Osteocyte (in vitro differentiated cells): ENCODE measurements at regions not wholly inside any gene's neighbourhood (a gene's known extent, or its start where the extent isn't known, plus 50 kb on each side); places are given as distances from the start of the nearest gene placed in this dataset.

ENCODE experiments used
- DNase-seq: peaks from one replicate; pipeline ENCODE4 v3.0.0; 2021; ENCODE audit warnings: mixed read lengths; ENCODE audit not compliant: unreplicated experiment; ENCODE audit errors: extremely low spot score
- H3K27ac Mint-ChIP-seq: one replicate; pipeline ENCODE4 v1.8.0; 2021; ENCODE audit warnings: mild to moderate bottlenecking, mixed read lengths; ENCODE audit not compliant: unreplicated experiment
- H3K27me3 Mint-ChIP-seq: one replicate; pipeline ENCODE4 v1.8.0; 2021; ENCODE audit warnings: mixed read lengths; ENCODE audit not compliant: unreplicated experiment
- H3K36me3 Mint-ChIP-seq: one replicate; pipeline ENCODE4 v1.8.0; 2021; ENCODE audit warnings: mixed read lengths; ENCODE audit not compliant: unreplicated experiment
- H3K4me1 Mint-ChIP-seq: one replicate; pipeline ENCODE4 v1.8.0; 2021; ENCODE audit warnings: mixed read lengths; ENCODE audit not compliant: unreplicated experiment
- H3K4me3 Mint-ChIP-seq: one replicate; pipeline ENCODE4 v1.8.0; 2021; ENCODE audit warnings: mild to moderate bottlenecking, moderate library complexity, mixed read lengths; ENCODE audit not compliant: unreplicated experiment
- H3K9me3 Mint-ChIP-seq: one replicate; pipeline ENCODE4 v1.8.0; 2021; ENCODE audit warnings: mixed read lengths; ENCODE audit not compliant: unreplicated experiment
- TF ChIP-seq, protein P1 (sequence below): fragments of 200-600 bp; sonication (generic); IDR thresholded peaks from 2 replicates; pipeline ENCODE4 v1.5.0; 2021; ENCODE audit warnings: antibody characterized with exemption, mild to moderate bottlenecking, moderate library complexity

DNA sequence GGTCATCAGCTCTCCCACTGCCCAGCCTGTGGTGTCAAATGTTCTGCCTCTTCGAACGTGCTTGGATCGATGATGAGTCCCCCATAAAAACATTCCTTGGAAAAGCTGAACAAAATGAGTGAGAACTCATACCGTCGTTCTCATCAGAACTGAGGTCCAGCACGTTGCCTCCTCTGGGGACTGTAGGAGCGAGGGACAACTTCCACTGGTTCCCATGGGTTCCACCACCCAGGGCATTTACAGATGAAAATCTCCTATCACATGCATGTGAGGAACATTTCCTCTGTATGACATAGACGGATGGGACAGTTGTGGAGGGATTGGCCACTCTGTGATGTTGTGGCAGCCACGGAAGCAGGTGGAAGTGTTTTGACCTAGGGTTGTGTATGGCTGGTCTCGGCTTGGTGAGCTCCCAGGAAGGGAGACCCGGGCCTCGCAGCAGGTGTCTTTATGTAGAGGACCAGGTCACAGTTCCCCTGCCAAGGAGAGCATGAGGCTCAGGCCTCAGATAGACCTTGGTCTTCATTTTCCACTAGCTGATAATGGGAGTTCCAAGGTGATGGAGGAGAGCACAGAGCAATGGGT, 113.0 kb downstream of the SNRPN start:
- H3K9me3 Mint-ChIP-seq: peaks cover 69% of the 10 kb centered on the region
- TF ChIP-seq, protein P1, sequence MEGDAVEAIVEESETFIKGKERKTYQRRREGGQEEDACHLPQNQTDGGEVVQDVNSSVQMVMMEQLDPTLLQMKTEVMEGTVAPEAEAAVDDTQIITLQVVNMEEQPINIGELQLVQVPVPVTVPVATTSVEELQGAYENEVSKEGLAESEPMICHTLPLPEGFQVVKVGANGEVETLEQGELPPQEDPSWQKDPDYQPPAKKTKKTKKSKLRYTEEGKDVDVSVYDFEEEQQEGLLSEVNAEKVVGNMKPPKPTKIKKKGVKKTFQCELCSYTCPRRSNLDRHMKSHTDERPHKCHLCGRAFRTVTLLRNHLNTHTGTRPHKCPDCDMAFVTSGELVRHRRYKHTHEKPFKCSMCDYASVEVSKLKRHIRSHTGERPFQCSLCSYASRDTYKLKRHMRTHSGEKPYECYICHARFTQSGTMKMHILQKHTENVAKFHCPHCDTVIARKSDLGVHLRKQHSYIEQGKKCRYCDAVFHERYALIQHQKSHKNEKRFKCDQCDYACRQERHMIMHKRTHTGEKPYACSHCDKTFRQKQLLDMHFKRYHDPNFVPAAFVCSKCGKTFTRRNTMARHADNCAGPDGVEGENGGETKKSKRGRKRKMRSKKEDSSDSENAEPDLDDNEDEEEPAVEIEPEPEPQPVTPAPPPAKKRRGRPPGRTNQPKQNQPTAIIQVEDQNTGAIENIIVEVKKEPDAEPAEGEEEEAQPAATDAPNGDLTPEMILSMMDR: no peak

DNA sequence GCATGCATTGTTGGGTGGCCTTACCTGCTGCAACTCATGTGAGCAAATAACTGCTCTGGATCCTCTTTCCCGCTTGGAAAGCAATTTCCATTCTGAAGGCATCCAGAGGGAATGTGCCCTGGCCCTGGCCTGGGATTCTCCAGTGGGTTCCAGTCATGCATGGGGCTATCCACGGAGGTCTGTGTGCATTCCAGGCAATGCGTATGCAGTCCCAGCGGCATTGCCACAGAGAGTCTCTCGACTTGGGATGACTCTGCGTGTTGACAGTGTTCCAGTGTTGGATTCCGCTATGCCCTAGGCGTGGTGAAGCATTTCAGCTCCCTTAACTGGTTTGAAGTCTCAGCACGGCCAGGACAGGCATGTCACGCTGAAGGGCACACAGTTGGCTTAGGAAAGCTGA, 113.9 kb downstream of the SNRPN start:
- Mint-ChIP-seq H3K9me3 (peaks cover 60% of the 10 kb centered on the region), H3K4me1 (no peaks in the 10 kb centered on the region), H3K27ac (no peak overlapping the region), H3K36me3 (peaks cover 98% of the 10 kb centered on the region), H3K27me3 (no peaks in the 10 kb centered on the region), H3K4me3 (no peak overlapping the region)
- no peak for DNase-seq
- TF ChIP-seq, protein P1: no peak

More for the DNA sequence above, 113.0 kb downstream of the SNRPN start:
- Mint-ChIP-seq H3K4me1 (no peaks in the 10 kb centered on the region), H3K36me3 (peaks cover 99% of the 10 kb centered on the region), H3K27me3 (no peaks in the 10 kb centered on the region), H3K4me3 (no peak overlapping the region), H3K27ac (no peak overlapping the region)
- no peak for DNase-seq

GRCh38 chr15:25070353-25070963, 115.7 kb downstream of the SNRPN start:
- H3K36me3 Mint-ChIP-seq: peaks cover 98% of the 10 kb centered on the region
- H3K4me1 Mint-ChIP-seq: no peaks in the 10 kb centered on the region
- DNase-seq: no peak
- no peaks in the 10 kb centered on the region for H3K27me3 Mint-ChIP-seq
- no peak overlapping the region for H3K27ac Mint-ChIP-seq
- no peak overlapping the region for H3K4me3 Mint-ChIP-seq
- H3K9me3 Mint-ChIP-seq: peaks cover 60% of the 10 kb centered on the region
- TF ChIP-seq, protein P1: no peak

DNA sequence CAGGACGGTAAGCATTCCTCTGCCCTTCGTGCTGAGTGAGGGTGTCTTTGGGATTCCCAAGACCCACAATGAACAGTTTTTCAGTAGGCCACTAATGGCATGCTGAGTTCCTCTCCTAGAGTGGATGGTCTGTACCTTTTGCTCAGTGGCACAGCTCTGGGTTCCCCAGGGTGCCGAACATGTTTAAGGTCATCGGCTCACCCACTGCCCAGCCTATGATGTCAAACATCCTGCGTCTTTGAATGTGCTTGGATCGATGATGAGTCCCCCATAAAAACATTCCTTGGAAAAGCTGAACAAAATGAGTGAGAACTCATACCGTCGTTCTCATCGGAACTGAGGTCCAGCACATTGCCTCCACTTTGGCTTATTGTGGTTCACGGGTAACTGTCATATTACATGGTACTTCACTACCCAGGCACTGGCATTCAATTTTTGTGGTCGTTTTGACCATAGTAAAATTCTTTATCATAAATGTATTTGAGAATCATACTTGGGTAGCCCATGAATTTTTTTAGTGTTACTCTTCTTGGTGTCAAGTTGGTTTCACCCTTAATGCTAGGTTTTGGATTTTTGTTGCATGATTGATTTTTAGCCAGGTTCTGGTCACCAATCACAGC, 118.2 kb downstream of the SNRPN start:
- H3K27ac Mint-ChIP-seq: no peak overlapping the region
- no peak overlapping the region for H3K4me3 Mint-ChIP-seq
- DNase-seq: no peak
- H3K4me1 Mint-ChIP-seq: no peaks in the 10 kb centered on the region
- H3K27me3 Mint-ChIP-seq: no peaks in the 10 kb centered on the region
- TF ChIP-seq, protein P1: no peak
- peaks cover 98% of the 10 kb centered on the region for H3K36me3 Mint-ChIP-seq
- H3K9me3 Mint-ChIP-seq: peaks cover 54% of the 10 kb centered on the region

DNA sequence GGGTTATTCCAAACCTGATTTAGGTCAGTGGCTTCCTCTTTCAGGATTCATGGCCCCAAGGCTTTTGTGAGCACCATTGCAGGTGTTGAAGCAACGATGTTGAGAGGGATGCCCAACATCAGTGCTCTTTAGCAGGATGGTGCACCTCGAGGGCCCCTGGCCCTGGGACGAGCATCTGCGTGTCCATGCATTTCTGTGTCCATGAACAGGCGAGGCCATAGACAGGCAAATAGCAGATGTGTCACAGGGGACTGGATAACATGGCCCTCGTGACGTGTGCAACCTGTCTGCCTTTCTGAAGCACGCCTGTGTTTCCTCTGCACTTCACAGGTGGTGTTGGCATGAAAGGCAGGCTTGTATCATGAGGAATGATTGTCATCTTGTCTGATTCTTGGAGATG, 132.3 kb downstream of the SNRPN start:
- peak; percentile 66 for DNase-seq
- Mint-ChIP-seq H3K27ac (no peak overlapping the region), H3K36me3 (peaks cover 87% of the 10 kb centered on the region), H3K4me3 (no peak overlapping the region), H3K9me3 (peaks cover 73% of the 10 kb centered on the region), H3K4me1 (no peaks in the 10 kb centered on the region), H3K27me3 (no peaks in the 10 kb centered on the region)
- TF ChIP-seq, protein P1: no peak
